ENCODE measurements at regions not wholly inside any gene's neighbourhood (a gene's known extent, or its start where the extent isn't known, plus 50 kb on each side); places are given as distances from the start of the nearest gene placed in this dataset.
"Not testable (repeated sequence)": the region's sequence is repeated elsewhere in the genome, so short reads cannot be mapped to it uniquely, and the experiment has no call there.

GRCh38 chr3:153221748-153222162 lies 59.7 kb downstream of the RAP2B start:
- H3K9me3 ChIP-seq (ENCODE audit: control insufficient read depth, insufficient read depth, low read length), result no peaks in the 10 kb centered on the region
- no peak overlapping the region for H3K9ac ChIP-seq (ENCODE audit: low read depth, low read length)
- H3K27me3 ChIP-seq (ENCODE audit: control insufficient read depth, insufficient read depth, low read length), result no peaks in the 10 kb centered on the region
- H3K36me3 ChIP-seq (ENCODE audit: control insufficient read depth, insufficient read depth, low read length), result no peaks in the 10 kb centered on the region
- H3K4me1 ChIP-seq (ENCODE audit: control insufficient read depth, insufficient read depth, low read length), result peaks cover 2% of the 10 kb centered on the region
- no peak overlapping the region for H3K4me3 ChIP-seq (ENCODE audit: low read depth, low read length)

DNA sequence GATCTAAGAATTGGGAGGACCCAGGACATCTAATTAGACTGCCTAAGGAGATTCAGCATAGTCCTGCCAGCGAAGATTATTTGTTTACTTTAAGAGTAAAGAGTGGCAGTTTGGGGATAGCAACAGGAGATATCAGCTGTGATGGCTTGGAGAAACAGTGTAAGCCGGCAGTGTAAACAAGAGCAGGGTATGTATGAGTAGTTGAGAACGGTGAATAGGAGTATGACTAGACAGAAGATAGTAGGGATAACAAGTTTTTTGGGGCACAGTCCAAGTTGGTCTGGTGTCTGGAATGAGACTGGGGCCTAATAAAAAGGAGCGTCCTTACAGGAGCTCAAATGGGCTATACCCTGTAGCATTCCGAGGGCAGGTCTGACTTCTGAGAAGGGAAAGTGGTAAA lies 64.9 kb downstream of the RAP2B start:
- not testable (repeated sequence) for H3K4me1 ChIP-seq (ENCODE audit: control insufficient read depth, insufficient read depth, low read length); H3K27me3 ChIP-seq (ENCODE audit: control insufficient read depth, insufficient read depth, low read length); H3K4me3 ChIP-seq (ENCODE audit: low read depth, low read length); H3K9ac ChIP-seq (ENCODE audit: low read depth, low read length); H3K9me3 ChIP-seq (ENCODE audit: control insufficient read depth, insufficient read depth, low read length); H3K36me3 ChIP-seq (ENCODE audit: control insufficient read depth, insufficient read depth, low read length)

- not testable (repeated sequence) for H3K4me3 ChIP-seq (ENCODE audit: low read depth, low read length); H3K9ac ChIP-seq (ENCODE audit: low read depth, low read length); H3K27me3 ChIP-seq (ENCODE audit: control insufficient read depth, insufficient read depth, low read length); H3K9me3 ChIP-seq (ENCODE audit: control insufficient read depth, insufficient read depth, low read length); H3K36me3 ChIP-seq (ENCODE audit: control insufficient read depth, insufficient read depth, low read length); H3K4me1 ChIP-seq (ENCODE audit: control insufficient read depth, insufficient read depth, low read length)
Observed at GRCh38 chr3:153230427-153230826, 68.4 kb downstream of the RAP2B start.

DNA sequence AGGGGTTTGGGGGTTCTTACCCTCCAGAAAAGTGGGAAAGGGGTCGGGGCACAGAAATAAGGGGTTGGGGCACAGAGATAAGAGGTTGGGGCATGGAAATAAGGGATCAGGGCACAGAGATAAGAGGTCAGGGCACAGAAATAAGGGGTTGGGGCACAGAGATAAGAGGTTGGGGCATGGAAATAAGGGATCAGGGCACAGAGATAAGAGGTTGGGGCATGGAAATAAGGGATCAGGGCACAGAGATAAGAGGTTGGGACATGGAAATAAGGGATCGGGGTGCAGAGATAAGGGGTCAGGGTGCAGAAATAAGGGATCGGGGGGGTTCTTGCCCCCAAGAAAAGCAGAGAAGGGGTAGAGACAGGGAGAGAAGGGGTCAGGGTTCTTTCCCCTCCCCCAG lies 69.2 kb downstream of the RAP2B start:
- H3K4me3 ChIP-seq (ENCODE audit: low read depth, low read length); H3K36me3 ChIP-seq (ENCODE audit: control insufficient read depth, insufficient read depth, low read length); H3K27me3 ChIP-seq (ENCODE audit: control insufficient read depth, insufficient read depth, low read length); H3K9me3 ChIP-seq (ENCODE audit: control insufficient read depth, insufficient read depth, low read length); H3K9ac ChIP-seq (ENCODE audit: low read depth, low read length); H3K4me1 ChIP-seq (ENCODE audit: control insufficient read depth, insufficient read depth, low read length): not testable (repeated sequence)

DNA sequence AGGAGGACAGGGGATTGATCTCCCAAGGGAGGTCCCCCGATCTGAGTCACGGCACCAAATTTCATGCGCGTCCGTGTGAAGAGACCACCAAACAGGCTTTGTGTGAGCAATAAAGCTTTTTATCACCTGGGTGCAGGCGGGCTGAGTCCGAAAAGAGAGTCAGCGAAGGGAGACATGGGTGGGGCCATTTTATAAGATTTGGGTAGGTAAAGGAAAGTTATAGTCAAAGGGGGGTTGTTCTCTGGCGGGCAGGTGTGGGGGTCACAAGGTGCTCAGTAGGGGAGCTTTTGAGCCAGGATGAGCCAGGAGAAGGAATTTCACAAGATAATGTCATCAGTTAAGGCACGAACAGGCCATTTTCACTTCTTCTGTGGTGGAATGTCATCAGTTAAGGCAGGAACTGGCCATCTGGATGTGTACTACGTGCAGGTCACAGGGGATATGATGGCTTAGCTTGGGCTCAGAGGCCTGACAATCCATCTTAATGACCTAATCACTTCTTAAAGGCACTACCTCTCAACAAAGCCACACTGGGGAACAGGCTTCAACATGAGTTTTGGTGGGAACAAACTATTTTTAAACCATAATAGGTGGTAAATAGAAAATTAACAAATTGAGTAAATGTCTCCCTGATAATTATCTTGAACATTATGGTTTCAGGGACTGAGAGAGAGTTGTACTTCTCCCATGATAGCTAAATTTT lies 70.2 kb downstream of the RAP2B start:
- not testable (repeated sequence) for H3K4me1 ChIP-seq (ENCODE audit: control insufficient read depth, insufficient read depth, low read length); H3K36me3 ChIP-seq (ENCODE audit: control insufficient read depth, insufficient read depth, low read length); H3K9ac ChIP-seq (ENCODE audit: low read depth, low read length); H3K9me3 ChIP-seq (ENCODE audit: control insufficient read depth, insufficient read depth, low read length); H3K27me3 ChIP-seq (ENCODE audit: control insufficient read depth, insufficient read depth, low read length); H3K4me3 ChIP-seq (ENCODE audit: low read depth, low read length)

- no peaks in the 10 kb centered on the region for H3K4me1 ChIP-seq (ENCODE audit: control insufficient read depth, insufficient read depth, low read length)
- H3K27me3 ChIP-seq (ENCODE audit: control insufficient read depth, insufficient read depth, low read length), result no peaks in the 10 kb centered on the region
- H3K36me3 ChIP-seq (ENCODE audit: control insufficient read depth, insufficient read depth, low read length), result no peaks in the 10 kb centered on the region
- no peaks in the 10 kb centered on the region for H3K9me3 ChIP-seq (ENCODE audit: control insufficient read depth, insufficient read depth, low read length)
- no peak overlapping the region for H3K4me3 ChIP-seq (ENCODE audit: low read depth, low read length)
- H3K9ac ChIP-seq (ENCODE audit: low read depth, low read length), result no peak overlapping the region
Observed at GRCh38 chr3:153232851-153233271, 70.8 kb downstream of the RAP2B start.

- Histone ChIP-seq H3K9me3 (ENCODE audit: control insufficient read depth, insufficient read depth, low read length) (no peaks in the 10 kb centered on the region), H3K4me3 (ENCODE audit: low read depth, low read length) (no peak overlapping the region), H3K4me1 (ENCODE audit: control insufficient read depth, insufficient read depth, low read length) (no peaks in the 10 kb centered on the region), H3K27me3 (ENCODE audit: control insufficient read depth, insufficient read depth, low read length) (no peaks in the 10 kb centered on the region), H3K9ac (ENCODE audit: low read depth, low read length) (no peak overlapping the region), H3K36me3 (ENCODE audit: control insufficient read depth, insufficient read depth, low read length) (no peaks in the 10 kb centered on the region)
Observed at GRCh38 chr3:153233986-153234385, 72.0 kb downstream of the RAP2B start.

DNA sequence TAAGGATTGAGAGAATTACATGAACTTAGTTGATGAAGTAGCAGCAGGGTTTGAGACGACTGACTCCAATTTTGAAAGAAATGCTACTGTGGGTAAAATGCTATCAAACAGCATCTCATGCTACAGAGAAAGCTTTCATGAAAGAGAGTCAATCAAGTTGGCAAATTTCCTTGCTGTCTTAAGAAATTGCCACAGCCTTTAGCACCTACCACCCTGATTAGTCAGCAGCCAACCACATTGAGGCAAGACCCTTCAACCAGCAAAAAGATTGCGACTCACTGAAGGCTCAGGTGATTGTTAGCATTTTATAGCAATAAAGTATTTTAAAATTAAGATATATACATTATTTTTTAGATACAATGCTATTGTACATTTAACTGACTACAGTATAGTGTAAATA lies 80.9 kb downstream of the RAP2B start:
- H3K27me3 ChIP-seq (ENCODE audit: control insufficient read depth, insufficient read depth, low read length), result no peaks in the 10 kb centered on the region
- no peak overlapping the region for H3K9ac ChIP-seq (ENCODE audit: low read depth, low read length)
- H3K4me1 ChIP-seq (ENCODE audit: control insufficient read depth, insufficient read depth, low read length), result no peaks in the 10 kb centered on the region
- no peak overlapping the region for H3K4me3 ChIP-seq (ENCODE audit: low read depth, low read length)
- no peaks in the 10 kb centered on the region for H3K9me3 ChIP-seq (ENCODE audit: control insufficient read depth, insufficient read depth, low read length)
- H3K36me3 ChIP-seq (ENCODE audit: control insufficient read depth, insufficient read depth, low read length), result no peaks in the 10 kb centered on the region

DNA sequence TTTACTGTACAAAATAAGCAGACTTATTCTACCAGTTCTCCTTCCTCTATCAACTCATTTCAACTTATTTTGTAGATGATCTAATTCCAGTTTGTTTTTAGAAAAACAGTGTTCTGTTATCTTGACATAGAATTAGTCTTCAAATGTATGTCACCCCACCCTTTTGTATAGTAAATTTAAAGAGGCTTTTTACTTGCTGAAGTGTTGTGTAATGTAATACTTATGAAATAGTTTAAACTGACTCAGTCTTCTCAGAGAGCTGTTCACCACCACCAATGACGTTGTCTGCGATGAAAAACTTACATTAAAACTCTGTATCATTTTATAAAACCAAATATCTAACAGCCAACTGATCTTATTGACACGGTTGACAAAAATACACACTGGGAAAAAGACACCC lies 82.9 kb downstream of the RAP2B start:
- Histone ChIP-seq H3K27me3 (ENCODE audit: control insufficient read depth, insufficient read depth, low read length) (no peaks in the 10 kb centered on the region), H3K4me1 (ENCODE audit: control insufficient read depth, insufficient read depth, low read length) (no peaks in the 10 kb centered on the region), H3K9me3 (ENCODE audit: control insufficient read depth, insufficient read depth, low read length) (no peaks in the 10 kb centered on the region), H3K9ac (ENCODE audit: low read depth, low read length) (no peak overlapping the region), H3K4me3 (ENCODE audit: low read depth, low read length) (no peak overlapping the region), H3K36me3 (ENCODE audit: control insufficient read depth, insufficient read depth, low read length) (no peaks in the 10 kb centered on the region)

DNA sequence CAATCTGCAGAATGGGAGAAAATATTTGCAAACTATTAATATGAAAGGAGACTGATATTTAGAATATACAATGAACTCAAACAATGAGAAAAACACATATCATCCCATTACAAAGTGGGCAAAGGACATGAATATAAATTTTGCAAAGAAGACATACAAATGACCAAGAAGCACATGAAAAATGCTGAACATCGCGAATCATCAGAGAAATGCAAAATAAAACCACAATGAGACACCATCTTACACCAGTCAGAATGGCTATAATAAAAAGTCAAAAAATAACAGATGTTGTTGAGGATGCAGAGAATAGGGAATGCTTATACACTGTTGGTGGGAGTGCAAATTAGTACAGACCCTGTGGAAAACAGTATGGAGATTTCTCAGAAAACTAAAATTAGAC lies 83.6 kb downstream of the RAP2B start:
- no peaks in the 10 kb centered on the region for H3K9me3 ChIP-seq (ENCODE audit: control insufficient read depth, insufficient read depth, low read length)
- H3K36me3 ChIP-seq (ENCODE audit: control insufficient read depth, insufficient read depth, low read length), result no peaks in the 10 kb centered on the region
- no peaks in the 10 kb centered on the region for H3K27me3 ChIP-seq (ENCODE audit: control insufficient read depth, insufficient read depth, low read length)
- H3K4me1 ChIP-seq (ENCODE audit: control insufficient read depth, insufficient read depth, low read length), result no peaks in the 10 kb centered on the region
- no peak overlapping the region for H3K9ac ChIP-seq (ENCODE audit: low read depth, low read length)
- no peak overlapping the region for H3K4me3 ChIP-seq (ENCODE audit: low read depth, low read length)

DNA sequence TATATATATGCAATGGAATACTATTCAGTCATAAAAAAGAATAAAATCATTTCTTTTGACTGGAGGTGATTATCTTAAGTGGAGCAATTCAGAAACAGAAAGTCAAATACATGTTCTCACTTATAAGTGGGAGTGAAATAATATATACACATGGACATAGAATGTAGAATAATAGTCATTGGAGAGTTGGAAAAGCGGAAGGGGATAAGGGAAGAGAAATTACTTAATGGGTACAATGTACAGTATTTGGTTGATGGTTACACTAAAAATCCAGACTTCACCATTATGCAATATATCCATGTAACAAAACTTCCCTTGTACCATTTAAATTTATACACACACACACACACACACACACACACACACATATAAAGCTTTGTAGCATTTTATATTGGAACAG lies 84.3 kb downstream of the RAP2B start:
- Histone ChIP-seq H3K9ac (ENCODE audit: low read depth, low read length) (no peak overlapping the region), H3K36me3 (ENCODE audit: control insufficient read depth, insufficient read depth, low read length) (no peaks in the 10 kb centered on the region), H3K4me3 (ENCODE audit: low read depth, low read length) (no peak overlapping the region), H3K9me3 (ENCODE audit: control insufficient read depth, insufficient read depth, low read length) (no peaks in the 10 kb centered on the region), H3K27me3 (ENCODE audit: control insufficient read depth, insufficient read depth, low read length) (no peaks in the 10 kb centered on the region), H3K4me1 (ENCODE audit: control insufficient read depth, insufficient read depth, low read length) (no peaks in the 10 kb centered on the region)

GRCh38 chr3:153246806-153247205 lies 84.8 kb downstream of the RAP2B start:
- H3K9me3 ChIP-seq (ENCODE audit: control insufficient read depth, insufficient read depth, low read length), result no peaks in the 10 kb centered on the region
- H3K4me3 ChIP-seq (ENCODE audit: low read depth, low read length), result no peak overlapping the region
- no peak overlapping the region for H3K9ac ChIP-seq (ENCODE audit: low read depth, low read length)
- H3K4me1 ChIP-seq (ENCODE audit: control insufficient read depth, insufficient read depth, low read length), result no peaks in the 10 kb centered on the region
- no peaks in the 10 kb centered on the region for H3K27me3 ChIP-seq (ENCODE audit: control insufficient read depth, insufficient read depth, low read length)
- H3K36me3 ChIP-seq (ENCODE audit: control insufficient read depth, insufficient read depth, low read length), result no peaks in the 10 kb centered on the region
